Stimulated activated CD4-positive, alpha-beta T cell treated with anti-CD3 and anti-CD28 coated beads, Interleukin-2, amount 100 ng/mL, for 48 hours (primary cell): ENCODE measurements at regions not wholly inside any gene's neighbourhood (a gene's known extent, or its start where the extent isn't known, plus 50 kb on each side); places are given as distances from the start of the nearest gene placed in this dataset.

ENCODE experiments used
- DNase-seq, 2 donors: peaks; one replicate each; pipeline ENCODE4 v3.0.0-alpha.2; 2020

- DNase-seq: no peak
Observed at GRCh38 chr15:96089405-96090058, 241.0 kb upstream of the NR2F2 start.

- DNase-seq: no peak
Observed at GRCh38 chr15:96092186-96092585, 238.3 kb upstream of the NR2F2 start.

- no peak for DNase-seq
Observed at GRCh38 chr15:96093063-96093462, 237.4 kb upstream of the NR2F2 start.

- no peak for DNase-seq
Observed at GRCh38 chr15:96097661-96098060, 232.8 kb upstream of the NR2F2 start.

GRCh38 chr15:96102631-96103030 is 227.9 kb upstream of the NR2F2 start:
- DNase-seq: no peak

GRCh38 chr15:96106181-96106580 is 224.3 kb upstream of the NR2F2 start:
- no peak for DNase-seq

GRCh38 chr15:96106628-96107027 is 223.9 kb upstream of the NR2F2 start:
- no peak for DNase-seq

GRCh38 chr15:96107916-96108315 is 222.6 kb upstream of the NR2F2 start:
- no peak for DNase-seq

- no peak for DNase-seq
Observed at GRCh38 chr15:96108405-96108804, 222.1 kb upstream of the NR2F2 start.

GRCh38 chr15:96109820-96110219 is 220.7 kb upstream of the NR2F2 start:
- no peak for DNase-seq

- no peak for DNase-seq
Observed at GRCh38 chr15:96112018-96112417, 218.5 kb upstream of the NR2F2 start.

GRCh38 chr15:96115642-96116041 is 214.9 kb upstream of the NR2F2 start:
- no peak for DNase-seq

GRCh38 chr15:96117270-96117669 is 213.2 kb upstream of the NR2F2 start:
- DNase-seq: no peak

GRCh38 chr15:96119734-96120133 is 210.8 kb upstream of the NR2F2 start:
- no peak for DNase-seq

- DNase-seq: no peak
Observed at GRCh38 chr15:96121086-96121920, 209.2 kb upstream of the NR2F2 start.

GRCh38 chr15:96122077-96123027 is 208.1 kb upstream of the NR2F2 start:
- no peak for DNase-seq

- DNase-seq: no peak
Observed at GRCh38 chr15:96123028-96123400, 207.5 kb upstream of the NR2F2 start.

GRCh38 chr15:96123630-96124187 is 206.8 kb upstream of the NR2F2 start:
- DNase-seq: no peak

- DNase-seq: no peak
Observed at GRCh38 chr15:96124436-96124835, 206.1 kb upstream of the NR2F2 start.

- DNase-seq: no peak
Observed at GRCh38 chr15:96125721-96126415, 204.6 kb upstream of the NR2F2 start.

- no peak for DNase-seq
Observed at GRCh38 chr15:96126859-96127258, 203.6 kb upstream of the NR2F2 start.

GRCh38 chr15:96130734-96131133 is 199.8 kb upstream of the NR2F2 start:
- no peak for DNase-seq
